Rectal smooth muscle tissue (tissue), 1 donor: ENCODE measurements at regions not wholly inside any gene's neighbourhood (a gene's known extent, or its start where the extent isn't known, plus 50 kb on each side); places are given as distances from the start of the nearest gene placed in this dataset.

Experiments
- H3K27ac ChIP-seq: one replicate; pipeline ENCODE4 v1.7.0; 2013; ENCODE audit warnings: low read depth, low read length, inconsistent platforms
- H3K27me3 ChIP-seq: one replicate; pipeline ENCODE4 v1.7.0; 2013; ENCODE audit warnings: low read length; ENCODE audit not compliant: control insufficient read depth, insufficient read depth
- H3K36me3 ChIP-seq: one replicate; pipeline ENCODE4 v1.7.0; 2013; ENCODE audit warnings: low read length; ENCODE audit not compliant: control insufficient read depth, insufficient read depth
- H3K4me1 ChIP-seq: one replicate; pipeline ENCODE4 v1.7.0; 2013; ENCODE audit warnings: low read length; ENCODE audit not compliant: control insufficient read depth, insufficient read depth
- H3K4me3 ChIP-seq: one replicate; pipeline ENCODE4 v1.7.0; 2013; ENCODE audit warnings: low read length
- H3K9ac ChIP-seq: one replicate; pipeline ENCODE4 v1.7.0; 2013; ENCODE audit warnings: low read length

- H3K27me3 ChIP-seq: no peaks in the 10 kb centered on the region
- H3K4me3 ChIP-seq: no peak overlapping the region
- no peak overlapping the region for H3K27ac ChIP-seq
- H3K36me3 ChIP-seq: no peaks in the 10 kb centered on the region
- no peaks in the 10 kb centered on the region for H3K4me1 ChIP-seq
- no peak overlapping the region for H3K9ac ChIP-seq
Measured at GRCh38 chr2:100645695-100646429, 83.1 kb downstream of the PDCL3 start.

GRCh38 chr2:100647709-100648108, 84.9 kb downstream of the PDCL3 start:
- no peaks in the 10 kb centered on the region for H3K36me3 ChIP-seq
- H3K4me1 ChIP-seq: no peaks in the 10 kb centered on the region
- H3K9ac ChIP-seq: no peak overlapping the region
- no peak overlapping the region for H3K4me3 ChIP-seq
- no peaks in the 10 kb centered on the region for H3K27me3 ChIP-seq
- no peak overlapping the region for H3K27ac ChIP-seq

DNA sequence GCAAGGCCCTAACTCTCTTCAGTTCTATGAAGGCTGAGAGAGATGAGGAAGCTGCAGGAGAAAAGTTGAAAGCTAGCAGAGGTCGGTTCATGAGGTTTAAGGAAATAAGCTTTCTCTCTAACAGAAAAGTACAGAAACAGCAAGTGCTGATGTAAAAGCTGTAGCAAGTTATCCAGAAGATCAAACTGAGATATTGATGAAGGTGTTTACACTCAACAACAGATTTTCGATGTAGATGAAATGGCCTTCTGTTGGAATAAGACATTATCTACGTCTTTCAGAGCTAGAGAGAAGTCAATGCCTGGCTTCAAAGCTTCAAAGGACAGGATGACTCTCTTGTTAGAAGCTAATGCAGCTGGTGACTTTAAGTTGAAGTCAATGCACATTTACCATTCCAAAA, 87.4 kb downstream of the PDCL3 start:
- no peak overlapping the region for H3K27ac ChIP-seq
- no peaks in the 10 kb centered on the region for H3K36me3 ChIP-seq
- H3K9ac ChIP-seq: no peak overlapping the region
- no peak overlapping the region for H3K4me3 ChIP-seq
- no peaks in the 10 kb centered on the region for H3K27me3 ChIP-seq
- H3K4me1 ChIP-seq: no peaks in the 10 kb centered on the region

DNA sequence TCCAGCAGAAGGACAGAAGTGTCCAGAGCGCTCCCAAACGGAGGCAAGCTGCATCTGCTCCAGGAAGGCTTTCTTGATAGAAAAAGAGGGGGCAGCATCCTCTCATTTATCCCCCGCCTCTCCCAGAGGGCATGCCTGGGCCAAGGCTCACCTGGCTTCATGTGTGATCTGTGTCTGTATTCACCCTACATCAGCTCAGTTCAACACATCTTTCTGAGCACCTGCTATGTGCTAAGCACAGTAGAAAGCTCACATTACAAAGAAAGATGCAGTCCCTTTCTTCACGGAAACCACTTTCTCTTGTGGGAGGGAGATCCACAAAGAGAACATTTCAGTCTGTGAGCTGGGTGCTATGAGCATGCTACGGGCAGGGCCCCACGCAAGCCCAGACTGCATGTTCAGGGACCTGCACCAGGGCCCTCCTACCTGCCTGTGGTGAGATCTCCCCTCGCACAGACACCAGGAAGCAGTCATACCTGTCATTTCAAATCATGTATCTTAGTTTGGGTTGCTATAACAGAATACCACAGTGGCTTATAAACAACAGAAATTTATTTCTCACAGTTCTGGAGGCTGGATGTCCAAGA, 90.7 kb downstream of the PDCL3 start:
- no peak overlapping the region for H3K9ac ChIP-seq
- no peaks in the 10 kb centered on the region for H3K36me3 ChIP-seq
- H3K4me3 ChIP-seq: no peak overlapping the region
- no peak overlapping the region for H3K27ac ChIP-seq
- no peaks in the 10 kb centered on the region for H3K4me1 ChIP-seq
- no peaks in the 10 kb centered on the region for H3K27me3 ChIP-seq

DNA sequence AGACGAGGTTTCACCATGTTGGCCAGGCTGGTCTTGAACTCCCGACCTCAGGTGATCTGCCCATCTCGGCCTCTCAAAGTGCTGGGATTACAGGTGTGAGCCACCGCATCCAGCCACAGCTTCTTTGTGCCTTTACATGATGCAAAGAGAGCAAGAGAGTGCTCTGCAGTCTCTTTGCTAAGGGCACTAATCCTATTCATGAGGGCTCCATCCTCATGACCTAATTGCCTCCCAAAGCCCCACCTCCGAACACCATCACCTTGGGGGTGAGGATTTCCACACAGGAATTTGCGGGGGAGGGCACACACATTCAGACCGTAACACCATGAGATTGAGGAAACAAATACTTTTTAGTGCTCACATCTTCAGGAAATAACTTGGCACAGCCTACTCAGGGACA, 91.8 kb downstream of the PDCL3 start:
- Histone ChIP-seq H3K4me1 (no peaks in the 10 kb centered on the region), H3K36me3 (no peaks in the 10 kb centered on the region), H3K9ac (no peak overlapping the region), H3K4me3 (no peak overlapping the region), H3K27ac (no peak overlapping the region), H3K27me3 (no peaks in the 10 kb centered on the region)

- H3K36me3 ChIP-seq: no peaks in the 10 kb centered on the region
- no peak overlapping the region for H3K27ac ChIP-seq
- no peaks in the 10 kb centered on the region for H3K4me1 ChIP-seq
- no peak overlapping the region for H3K4me3 ChIP-seq
- H3K9ac ChIP-seq: no peak overlapping the region
- H3K27me3 ChIP-seq: no peaks in the 10 kb centered on the region
Measured at GRCh38 chr2:100655446-100655845, 92.7 kb downstream of the PDCL3 start.

DNA sequence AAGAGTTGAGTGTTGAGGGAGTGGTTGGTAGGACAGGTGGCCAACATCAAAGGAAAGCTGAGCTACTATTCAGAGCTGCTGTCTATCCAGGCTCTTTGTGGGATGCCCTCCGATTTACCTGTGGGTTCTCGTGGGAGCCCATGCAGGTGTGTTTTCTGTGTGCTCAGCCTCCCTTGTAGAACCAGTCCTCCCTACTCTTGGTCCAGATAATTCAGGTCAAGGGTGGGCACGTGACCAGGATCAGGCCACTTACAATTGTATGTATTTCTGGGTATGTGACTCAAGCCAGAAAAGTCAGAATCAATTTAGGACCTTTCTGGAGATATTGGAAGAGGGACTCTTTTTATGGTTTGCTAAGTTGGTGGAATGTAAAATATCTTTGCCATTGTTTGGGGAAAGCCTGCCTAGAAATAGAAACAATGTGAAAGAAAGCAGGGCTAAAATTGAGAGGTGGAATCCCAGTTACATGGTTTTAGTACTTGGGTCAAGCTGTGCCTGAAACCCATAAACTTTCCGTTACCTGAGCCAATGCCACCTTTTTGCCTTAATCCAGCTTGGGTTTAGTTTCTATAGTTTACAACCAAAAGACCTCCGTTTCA, 93.2 kb downstream of the PDCL3 start:
- H3K27ac ChIP-seq: no peak overlapping the region
- no peak overlapping the region for H3K4me3 ChIP-seq
- no peaks in the 10 kb centered on the region for H3K4me1 ChIP-seq
- no peak overlapping the region for H3K9ac ChIP-seq
- no peaks in the 10 kb centered on the region for H3K36me3 ChIP-seq
- H3K27me3 ChIP-seq: no peaks in the 10 kb centered on the region

- Histone ChIP-seq H3K4me3 (no peak overlapping the region), H3K27me3 (no peaks in the 10 kb centered on the region), H3K9ac (no peak overlapping the region), H3K4me1 (no peaks in the 10 kb centered on the region), H3K27ac (no peak overlapping the region), H3K36me3 (no peaks in the 10 kb centered on the region)
Measured at GRCh38 chr2:100658017-100658416, 95.2 kb downstream of the PDCL3 start.

DNA sequence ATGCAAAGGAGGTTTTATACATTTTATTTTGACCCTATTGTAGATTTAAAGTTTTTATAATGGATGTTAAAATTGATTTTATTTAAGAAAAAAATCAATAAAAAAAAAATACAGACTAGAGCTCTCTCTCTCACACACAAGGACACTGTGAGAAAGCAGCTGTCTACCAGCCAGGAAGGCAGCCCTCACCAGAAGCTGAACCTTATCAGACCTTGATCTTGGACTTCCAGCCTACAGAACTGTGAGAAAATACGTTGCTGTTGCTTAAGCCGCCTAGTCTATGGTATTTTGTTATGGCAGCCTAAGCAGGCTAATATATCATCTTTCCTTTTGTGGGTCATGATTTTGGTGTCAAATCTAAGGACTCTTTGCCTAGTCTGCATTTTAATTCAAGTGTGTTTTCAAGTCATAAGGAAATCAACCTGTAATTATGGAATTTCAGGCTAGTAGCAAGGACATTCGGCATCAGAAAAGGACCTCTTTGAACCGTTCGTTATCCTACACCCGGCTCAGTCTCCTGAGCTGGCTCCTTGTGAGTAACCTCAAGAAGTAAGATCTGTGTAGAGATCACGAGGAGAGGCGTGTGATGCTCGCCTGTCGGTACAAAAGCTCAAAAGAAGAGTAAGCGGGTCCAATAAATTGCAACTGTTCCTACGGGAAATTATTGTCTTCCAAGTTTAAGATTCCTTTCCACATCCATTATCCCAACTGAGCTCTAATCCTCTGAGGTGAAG, 98.2 kb downstream of the PDCL3 start:
- Histone ChIP-seq H3K4me1 (no peaks in the 10 kb centered on the region), H3K27me3 (no peaks in the 10 kb centered on the region), H3K36me3 (no peaks in the 10 kb centered on the region), H3K27ac (no peak overlapping the region), H3K9ac (no peak overlapping the region), H3K4me3 (no peak overlapping the region)

DNA sequence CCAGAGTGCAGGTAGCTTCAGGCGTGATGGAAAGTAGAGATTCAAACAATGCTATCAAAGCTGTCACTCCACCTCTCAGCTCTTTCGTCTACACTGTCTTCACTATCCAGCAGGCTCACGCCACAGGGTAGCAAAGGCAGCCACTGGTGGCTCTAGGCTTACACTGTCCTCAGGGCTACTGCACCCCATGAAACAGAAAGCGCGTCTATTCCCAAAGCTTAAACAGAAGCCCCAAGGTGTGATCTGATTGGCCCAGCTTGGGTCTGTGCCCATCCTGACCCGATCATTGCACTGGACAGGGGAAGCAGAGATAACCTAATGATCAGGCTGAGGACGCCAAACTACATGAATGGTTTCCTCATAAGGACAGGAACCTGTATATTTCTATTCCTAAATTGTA, 100.1 kb downstream of the PDCL3 start:
- H3K36me3 ChIP-seq: no peaks in the 10 kb centered on the region
- H3K9ac ChIP-seq: no peak overlapping the region
- no peak overlapping the region for H3K27ac ChIP-seq
- no peak overlapping the region for H3K4me3 ChIP-seq
- no peaks in the 10 kb centered on the region for H3K27me3 ChIP-seq
- H3K4me1 ChIP-seq: no peaks in the 10 kb centered on the region

DNA sequence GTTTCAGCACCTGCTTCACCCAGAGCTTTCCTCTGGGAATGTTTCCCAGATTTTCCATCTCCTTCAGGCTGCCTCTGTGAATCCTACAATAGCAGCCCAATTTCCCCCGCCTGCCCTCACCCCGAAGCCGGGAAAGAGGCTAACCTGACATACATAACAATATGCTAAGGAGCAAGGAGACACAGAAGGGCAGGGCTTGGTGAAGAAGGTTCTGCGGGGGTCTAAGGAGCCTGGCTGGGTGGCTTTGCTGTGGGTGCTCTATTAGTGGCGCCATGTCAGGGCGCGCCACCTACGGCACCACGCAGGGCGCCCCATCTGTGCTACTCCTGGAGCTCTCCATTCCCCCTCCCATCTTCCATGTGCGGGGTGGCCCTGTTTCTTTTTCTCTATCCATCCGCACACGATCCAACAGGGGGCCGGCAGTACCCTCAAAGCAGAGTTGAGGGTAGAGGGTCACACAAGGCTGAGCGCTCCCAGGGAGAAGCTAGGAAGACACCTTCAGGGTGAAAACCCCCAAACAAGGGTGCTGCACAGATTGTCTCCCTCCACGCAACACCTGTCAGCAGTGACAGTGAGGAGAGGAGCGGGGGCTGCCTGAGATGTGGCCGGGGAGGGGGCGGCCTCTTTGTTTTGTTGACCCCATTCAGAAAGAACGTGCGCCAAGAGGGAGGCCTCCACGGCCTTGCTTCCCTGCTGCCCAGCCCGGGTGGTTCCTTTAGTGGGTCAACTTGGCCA, 101.4 kb downstream of the PDCL3 start:
- Histone ChIP-seq H3K27me3 (no peaks in the 10 kb centered on the region), H3K36me3 (no peaks in the 10 kb centered on the region), H3K4me3 (no peak overlapping the region), H3K27ac (no peak overlapping the region), H3K9ac (no peak overlapping the region), H3K4me1 (no peaks in the 10 kb centered on the region)

GRCh38 chr2:100664756-100665101, 101.9 kb downstream of the PDCL3 start:
- Histone ChIP-seq H3K27ac (no peak overlapping the region), H3K4me3 (no peak overlapping the region), H3K36me3 (no peaks in the 10 kb centered on the region), H3K27me3 (no peaks in the 10 kb centered on the region), H3K9ac (no peak overlapping the region), H3K4me1 (no peaks in the 10 kb centered on the region)
